ENCODE measurements at regions not wholly inside any gene's neighbourhood (a gene's known extent, or its start where the extent isn't known, plus 50 kb on each side); places are given as distances from the start of the nearest gene placed in this dataset.

DNA sequence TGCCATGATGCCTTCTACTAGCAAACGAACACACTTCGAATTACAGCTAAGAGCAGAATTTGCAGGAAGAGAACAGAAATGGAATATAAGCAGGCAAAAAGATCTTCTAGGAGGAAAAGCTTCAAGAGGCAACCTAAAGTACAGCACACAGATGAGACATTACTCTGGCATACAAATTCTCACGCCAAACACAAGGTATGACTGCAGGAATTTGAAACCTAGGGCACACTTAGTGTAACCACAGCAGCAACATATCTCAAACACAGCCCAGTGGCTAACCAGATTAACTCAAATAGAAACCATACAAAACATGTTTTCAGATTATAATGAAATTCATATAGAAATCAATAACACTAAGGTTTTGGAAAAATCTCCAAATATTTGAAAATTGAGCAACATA, 481.0 kb upstream of the RGMB start:
- TF ChIP-seq GTF2F1 (IDR thresholded peaks at IDR 0.05; ENCODE audit: borderline replicate concordance, low read depth, low read length) (no peak), RNF2 (IDR thresholded peaks at IDR 0.05; ENCODE audit: borderline replicate concordance, low read depth, low read length, missing control alignments, poor library complexity, severe bottlenecking) (no peak), EZH2 (IDR thresholded peaks at IDR 0.05; ENCODE audit: low read depth, low read length, severe bottlenecking) (no peak)

Measured in H1 (cell line).